Chondrocyte (in vitro differentiated cells): ENCODE measurements at regions not wholly inside any gene's neighbourhood (a gene's known extent, or its start where the extent isn't known, plus 50 kb on each side); places are given as distances from the start of the nearest gene placed in this dataset.

Experiments
- DNase-seq: peaks from one replicate; pipeline ENCODE4 v3.0.0; 2021; ENCODE audit warnings: mixed read lengths, low spot score
- H3K27ac Mint-ChIP-seq: one replicate; pipeline ENCODE4 v1.8.0; 2021; ENCODE audit warnings: mild to moderate bottlenecking, moderate library complexity, mixed read lengths; ENCODE audit not compliant: unreplicated experiment
- H3K27me3 Mint-ChIP-seq: 2 replicates; pipeline ENCODE4 v1.8.0; 2021; ENCODE audit warnings: low read depth, mixed read lengths
- H3K36me3 Mint-ChIP-seq: 2 replicates; pipeline ENCODE4 v1.8.0; 2021; ENCODE audit warnings: low read depth, mixed read lengths
- H3K4me1 Mint-ChIP-seq: 2 replicates; pipeline ENCODE4 v1.8.0; 2021; ENCODE audit warnings: low read depth, mild to moderate bottlenecking, mixed read lengths
- H3K4me3 Mint-ChIP-seq: one replicate; pipeline ENCODE4 v1.8.0; 2021; ENCODE audit warnings: mild to moderate bottlenecking, moderate library complexity, mixed read lengths; ENCODE audit not compliant: unreplicated experiment
- H3K9me3 Mint-ChIP-seq: 2 replicates; pipeline ENCODE4 v1.8.0; 2021; ENCODE audit warnings: low read depth, mixed read lengths
- CTCF ChIP-seq: fragments of 200-600 bp; sonication (generic); IDR thresholded peaks from 2 replicates; pipeline ENCODE4 v1.5.0; 2021; ENCODE audit warnings: antibody characterized with exemption, mild to moderate bottlenecking, moderate library complexity

- Mint-ChIP-seq H3K27me3 (peaks cover 3% of the 10 kb centered on the region), H3K9me3 (no peaks in the 10 kb centered on the region), H3K36me3 (no peaks in the 10 kb centered on the region), H3K4me1 (no peaks in the 10 kb centered on the region), H3K4me3 (no peak overlapping the region), H3K27ac (no peak overlapping the region)
- no peak for TF ChIP-seq CTCF
- DNase-seq: no peak
These were observed 812.4 kb upstream of the CTNND2 start for GRCh38 chr5:12716664-12717063.

GRCh38 chr5:12707560-12707959, 803.3 kb upstream of the CTNND2 start:
- TF ChIP-seq CTCF: no peak
- DNase-seq: no peak
- no peak overlapping the region for H3K27ac Mint-ChIP-seq
- peaks cover 13% of the 10 kb centered on the region for H3K27me3 Mint-ChIP-seq
- H3K4me3 Mint-ChIP-seq: no peak overlapping the region
- no peaks in the 10 kb centered on the region for H3K4me1 Mint-ChIP-seq
- no peaks in the 10 kb centered on the region for H3K36me3 Mint-ChIP-seq
- no peaks in the 10 kb centered on the region for H3K9me3 Mint-ChIP-seq

GRCh38 chr5:12704955-12705354, 800.7 kb upstream of the CTNND2 start:
- no peak for DNase-seq
- Mint-ChIP-seq H3K36me3 (no peaks in the 10 kb centered on the region), H3K4me1 (no peaks in the 10 kb centered on the region)

GRCh38 chr5:12703254-12703653, 799.0 kb upstream of the CTNND2 start:
- Mint-ChIP-seq H3K9me3 (no peaks in the 10 kb centered on the region), H3K27me3 (peaks cover 20% of the 10 kb centered on the region), H3K4me1 (no peaks in the 10 kb centered on the region), H3K36me3 (no peaks in the 10 kb centered on the region), H3K4me3 (no peak overlapping the region), H3K27ac (no peak overlapping the region)
- no peak for DNase-seq
- no peak for TF ChIP-seq CTCF

More at GRCh38 chr5:12704955-12705354, 800.7 kb upstream of the CTNND2 start:
- Mint-ChIP-seq H3K27me3 (peaks cover 16% of the 10 kb centered on the region), H3K27ac (no peak overlapping the region), H3K4me3 (no peak overlapping the region), H3K9me3 (no peaks in the 10 kb centered on the region)
- peak; percentile 34 for TF ChIP-seq CTCF

- no peak for TF ChIP-seq CTCF
- Mint-ChIP-seq H3K4me3 (no peak overlapping the region), H3K27me3 (peaks cover 9% of the 10 kb centered on the region), H3K27ac (no peak overlapping the region), H3K9me3 (no peaks in the 10 kb centered on the region), H3K36me3 (no peaks in the 10 kb centered on the region), H3K4me1 (no peaks in the 10 kb centered on the region)
- no peak for DNase-seq
These were observed 791.4 kb upstream of the CTNND2 start for GRCh38 chr5:12695651-12696050.
